ENCODE measurements at regions not wholly inside any gene's neighbourhood (a gene's known extent, or its start where the extent isn't known, plus 50 kb on each side); places are given as distances from the start of the nearest gene placed in this dataset.

- TF ChIP-seq, protein P1, sequence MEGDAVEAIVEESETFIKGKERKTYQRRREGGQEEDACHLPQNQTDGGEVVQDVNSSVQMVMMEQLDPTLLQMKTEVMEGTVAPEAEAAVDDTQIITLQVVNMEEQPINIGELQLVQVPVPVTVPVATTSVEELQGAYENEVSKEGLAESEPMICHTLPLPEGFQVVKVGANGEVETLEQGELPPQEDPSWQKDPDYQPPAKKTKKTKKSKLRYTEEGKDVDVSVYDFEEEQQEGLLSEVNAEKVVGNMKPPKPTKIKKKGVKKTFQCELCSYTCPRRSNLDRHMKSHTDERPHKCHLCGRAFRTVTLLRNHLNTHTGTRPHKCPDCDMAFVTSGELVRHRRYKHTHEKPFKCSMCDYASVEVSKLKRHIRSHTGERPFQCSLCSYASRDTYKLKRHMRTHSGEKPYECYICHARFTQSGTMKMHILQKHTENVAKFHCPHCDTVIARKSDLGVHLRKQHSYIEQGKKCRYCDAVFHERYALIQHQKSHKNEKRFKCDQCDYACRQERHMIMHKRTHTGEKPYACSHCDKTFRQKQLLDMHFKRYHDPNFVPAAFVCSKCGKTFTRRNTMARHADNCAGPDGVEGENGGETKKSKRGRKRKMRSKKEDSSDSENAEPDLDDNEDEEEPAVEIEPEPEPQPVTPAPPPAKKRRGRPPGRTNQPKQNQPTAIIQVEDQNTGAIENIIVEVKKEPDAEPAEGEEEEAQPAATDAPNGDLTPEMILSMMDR (IDR thresholded peaks at IDR 0.05; ENCODE audit: poor library complexity, severe bottlenecking), result no peak
- TF ChIP-seq MXI1 (conservative IDR thresholded peaks at IDR 0.05; ENCODE audit: poor library complexity, severe bottlenecking) (no peak), EZH2 (IDR thresholded peaks at IDR 0.05; ENCODE audit: borderline replicate concordance, insufficient read depth, low read length, poor library complexity, severe bottlenecking) (no peak), TAF1 (IDR thresholded peaks at IDR 0.05; ENCODE audit: low read depth) (no peak), EP300 (conservative IDR thresholded peaks at IDR 0.05; ENCODE audit: poor library complexity, severe bottlenecking) (no peak), RAD21 (conservative IDR thresholded peaks at IDR 0.05) (no peak), REST (IDR thresholded peaks at IDR 0.05; ENCODE audit: borderline replicate concordance) (no peak), POLR2AphosphoS5 (IDR thresholded peaks at IDR 0.05) (no peak), SMC3 (conservative IDR thresholded peaks at IDR 0.05; ENCODE audit: poor library complexity) (no peak)
Measured at GRCh38 chr12:130063866-130064265, 98.4 kb upstream of the FZD10 start.

Measured in neural cell (in vitro differentiated cells).